ENCODE measurements at regions not wholly inside any gene's neighbourhood (a gene's known extent, or its start where the extent isn't known, plus 50 kb on each side); places are given as distances from the start of the nearest gene placed in this dataset.

DNA sequence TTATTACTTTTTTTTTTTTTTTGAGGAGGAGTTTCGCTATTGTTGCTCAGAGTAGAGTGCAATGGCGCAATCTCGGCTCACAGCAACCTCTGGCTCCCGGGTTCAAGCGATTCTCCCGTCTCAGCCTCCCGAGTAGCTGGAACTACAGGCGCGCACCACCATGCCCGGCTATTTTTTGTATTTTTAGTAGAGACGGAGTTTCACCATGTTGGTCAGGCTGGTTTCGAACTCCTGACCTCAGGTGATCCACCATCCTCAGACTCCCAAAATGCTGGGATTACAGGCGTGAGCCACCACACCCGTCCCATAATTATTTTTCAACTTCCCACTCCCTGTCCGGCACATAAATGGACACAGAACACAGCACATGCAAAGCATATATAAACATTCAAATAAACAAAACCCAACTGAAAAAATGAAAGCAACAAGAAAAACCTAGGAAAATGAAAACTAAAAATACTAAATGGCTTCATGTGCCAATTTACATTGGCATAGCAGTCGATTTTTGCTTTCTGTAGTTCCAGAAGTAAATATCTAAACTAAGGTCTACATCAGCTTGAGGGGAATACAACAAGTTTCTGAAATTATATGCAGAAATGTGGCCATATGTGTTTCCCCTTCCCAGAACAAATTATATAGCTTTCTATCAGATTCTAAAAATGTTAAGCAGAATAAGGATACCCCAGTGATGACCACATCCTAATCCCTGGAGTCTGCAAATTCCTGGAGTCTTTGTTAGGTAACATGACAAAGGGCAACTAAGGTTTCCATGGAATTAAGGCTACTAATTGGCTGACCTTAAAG is 113.9 kb downstream of the HFE start:
- Histone ChIP-seq H3K27me3 (ENCODE audit: control insufficient read depth, insufficient read depth, low read length) (no peaks in the 10 kb centered on the region), H3K36me3 (ENCODE audit: control insufficient read depth, insufficient read depth, low read length) (no peaks in the 10 kb centered on the region), H3K4me3 (ENCODE audit: low read depth, low read length) (no peak overlapping the region)
- TF ChIP-seq, protein P1, sequence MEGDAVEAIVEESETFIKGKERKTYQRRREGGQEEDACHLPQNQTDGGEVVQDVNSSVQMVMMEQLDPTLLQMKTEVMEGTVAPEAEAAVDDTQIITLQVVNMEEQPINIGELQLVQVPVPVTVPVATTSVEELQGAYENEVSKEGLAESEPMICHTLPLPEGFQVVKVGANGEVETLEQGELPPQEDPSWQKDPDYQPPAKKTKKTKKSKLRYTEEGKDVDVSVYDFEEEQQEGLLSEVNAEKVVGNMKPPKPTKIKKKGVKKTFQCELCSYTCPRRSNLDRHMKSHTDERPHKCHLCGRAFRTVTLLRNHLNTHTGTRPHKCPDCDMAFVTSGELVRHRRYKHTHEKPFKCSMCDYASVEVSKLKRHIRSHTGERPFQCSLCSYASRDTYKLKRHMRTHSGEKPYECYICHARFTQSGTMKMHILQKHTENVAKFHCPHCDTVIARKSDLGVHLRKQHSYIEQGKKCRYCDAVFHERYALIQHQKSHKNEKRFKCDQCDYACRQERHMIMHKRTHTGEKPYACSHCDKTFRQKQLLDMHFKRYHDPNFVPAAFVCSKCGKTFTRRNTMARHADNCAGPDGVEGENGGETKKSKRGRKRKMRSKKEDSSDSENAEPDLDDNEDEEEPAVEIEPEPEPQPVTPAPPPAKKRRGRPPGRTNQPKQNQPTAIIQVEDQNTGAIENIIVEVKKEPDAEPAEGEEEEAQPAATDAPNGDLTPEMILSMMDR (IDR thresholded peaks at IDR 0.05; ENCODE audit: insufficient read depth, low read length, poor library complexity, severe bottlenecking): no peak
- DNase-seq (ENCODE audit: low read depth): no peak

DNA sequence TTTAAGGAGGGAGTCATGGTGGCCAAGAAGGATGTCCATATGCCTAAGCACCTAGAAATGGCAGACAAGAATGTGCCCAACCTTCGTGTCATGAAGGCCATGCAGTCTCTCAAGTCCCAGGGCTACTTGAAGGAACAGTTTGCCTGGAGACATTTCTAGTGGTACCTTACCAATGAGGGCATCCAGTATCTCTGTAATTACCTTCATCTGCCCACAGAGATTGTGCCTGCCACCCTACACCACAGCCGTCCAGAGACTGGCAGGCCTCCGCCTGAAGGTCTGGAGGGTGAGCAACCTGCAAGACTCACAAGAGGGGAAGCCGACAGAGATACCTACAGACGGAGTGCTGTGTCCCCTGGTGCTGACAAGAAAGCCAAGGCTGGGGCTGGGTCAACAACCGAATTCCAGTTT is 115.0 kb downstream of the HFE start:
- TF ChIP-seq, protein P1 (IDR thresholded peaks at IDR 0.05; ENCODE audit: insufficient read depth, low read length, poor library complexity, severe bottlenecking): no peak
- no peaks in the 10 kb centered on the region for H3K36me3 ChIP-seq (ENCODE audit: control insufficient read depth, insufficient read depth, low read length)
- DNase-seq (ENCODE audit: low read depth): no peak
- H3K4me3 ChIP-seq (ENCODE audit: low read depth, low read length): no peak overlapping the region
- H3K27me3 ChIP-seq (ENCODE audit: control insufficient read depth, insufficient read depth, low read length): no peaks in the 10 kb centered on the region

DNA sequence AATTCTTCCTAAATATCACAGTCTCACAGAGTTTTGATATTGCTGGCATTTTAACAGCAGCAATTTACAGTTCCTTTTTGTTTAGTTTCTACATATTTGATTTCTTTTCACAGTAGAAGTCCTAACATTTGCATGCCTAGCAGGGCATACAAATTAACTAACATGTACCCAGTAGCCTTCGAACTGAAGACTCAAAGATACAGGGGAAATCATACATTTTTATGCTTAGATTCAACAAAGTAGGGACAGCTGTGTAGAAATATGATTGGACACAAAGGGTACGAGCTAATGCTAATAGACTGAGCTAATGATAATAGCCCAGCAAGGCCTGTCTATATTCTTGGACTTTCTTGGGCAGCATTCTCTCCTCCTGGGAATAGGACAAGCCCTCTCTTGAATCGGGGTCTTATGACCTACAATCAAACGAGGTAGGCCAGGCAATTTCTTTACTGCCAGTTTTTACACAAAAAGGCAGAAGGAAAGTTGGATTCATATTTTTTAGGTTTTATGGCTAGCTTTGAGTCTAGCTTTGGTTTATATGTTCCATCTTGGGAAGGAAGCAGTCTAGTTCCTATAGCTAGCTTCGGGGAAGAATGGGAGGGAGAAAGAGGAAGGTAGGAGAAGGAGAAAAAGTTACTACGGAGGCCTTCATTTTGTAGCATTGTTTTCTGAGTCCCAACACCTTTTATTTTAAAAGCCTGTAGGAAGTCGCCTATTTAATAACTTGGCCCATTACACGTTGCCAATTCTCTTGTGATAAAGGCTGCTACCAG is 115.8 kb downstream of the HFE start:
- DNase-seq (ENCODE audit: low read depth): no peak
- TF ChIP-seq, protein P1 (IDR thresholded peaks at IDR 0.05; ENCODE audit: insufficient read depth, low read length, poor library complexity, severe bottlenecking): no peak
- Histone ChIP-seq H3K4me3 (ENCODE audit: low read depth, low read length) (no peak overlapping the region), H3K36me3 (ENCODE audit: control insufficient read depth, insufficient read depth, low read length) (no peaks in the 10 kb centered on the region), H3K27me3 (ENCODE audit: control insufficient read depth, insufficient read depth, low read length) (no peaks in the 10 kb centered on the region)

DNA sequence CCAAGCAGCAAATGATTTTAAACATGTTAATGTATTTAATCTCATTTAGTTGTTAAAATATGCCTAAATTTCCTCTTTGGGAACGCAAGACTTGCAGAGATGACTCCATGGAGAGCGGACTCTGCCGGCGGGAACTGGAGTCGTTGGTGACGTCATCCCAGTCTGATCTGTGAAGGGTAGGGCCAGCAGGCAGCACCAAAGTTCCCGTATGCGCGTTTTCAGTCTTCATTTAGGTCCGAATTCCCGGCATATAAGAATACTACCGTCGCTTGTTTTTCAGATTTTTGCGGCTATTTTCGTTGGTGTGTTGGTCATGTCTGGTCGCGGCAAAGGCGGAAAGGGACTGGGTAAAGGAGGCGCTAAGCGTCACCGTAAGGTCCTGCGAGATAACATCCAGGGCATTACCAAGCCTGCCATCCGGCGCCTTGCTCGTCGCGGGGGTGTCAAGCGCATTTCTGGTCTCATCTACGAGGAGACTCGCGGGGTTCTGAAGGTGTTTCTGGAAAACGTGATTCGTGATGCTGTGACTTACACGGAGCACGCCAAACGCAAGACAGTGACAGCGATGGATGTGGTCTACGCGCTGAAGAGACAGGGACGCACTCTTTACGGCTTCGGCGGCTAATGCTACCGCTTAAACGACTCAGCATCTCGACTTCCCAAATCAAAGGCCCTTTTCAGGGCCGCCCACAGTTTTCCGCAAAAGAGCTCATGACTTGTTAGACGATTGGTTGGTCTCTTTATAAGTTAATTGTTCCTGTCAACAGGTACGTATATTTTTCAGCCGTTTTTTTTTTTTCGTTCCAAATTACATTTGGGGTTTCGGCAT is 117.3 kb downstream of the HFE start:
- Histone ChIP-seq H3K36me3 (ENCODE audit: control insufficient read depth, insufficient read depth, low read length) (no peaks in the 10 kb centered on the region), H3K4me3 (ENCODE audit: low read depth, low read length) (peak overlapping the region; percentile 65), H3K27me3 (ENCODE audit: control insufficient read depth, insufficient read depth, low read length) (no peaks in the 10 kb centered on the region)
- TF ChIP-seq, protein P1 (IDR thresholded peaks at IDR 0.05; ENCODE audit: insufficient read depth, low read length, poor library complexity, severe bottlenecking): peak; percentile 46
- DNase-seq (ENCODE audit: low read depth): peak; percentile 97

DNA sequence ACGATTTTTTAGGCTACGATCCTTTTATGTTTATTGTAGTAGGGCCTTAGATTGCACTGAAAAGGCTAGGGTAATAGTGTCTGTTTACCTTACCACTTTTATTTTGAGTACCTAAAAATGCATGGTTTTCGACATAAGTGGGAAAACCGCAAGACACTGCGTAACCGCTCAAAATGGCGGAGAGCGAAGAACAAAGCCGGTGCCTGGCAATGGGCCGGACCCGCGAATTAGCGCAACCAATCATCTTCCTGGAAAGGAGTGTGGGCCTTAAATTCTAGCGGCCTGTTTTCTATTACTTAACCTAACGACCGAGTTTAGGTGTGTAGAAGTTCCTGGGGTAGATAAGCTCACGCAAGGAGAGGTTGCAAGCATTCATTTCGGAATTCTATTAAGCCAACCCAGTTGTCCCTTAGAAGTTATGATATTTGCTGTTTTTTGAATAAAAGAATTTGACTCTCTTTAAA is 118.0 kb downstream of the HFE start:
- TF ChIP-seq, protein P1 (IDR thresholded peaks at IDR 0.05; ENCODE audit: insufficient read depth, low read length, poor library complexity, severe bottlenecking): no peak
- Histone ChIP-seq H3K36me3 (ENCODE audit: control insufficient read depth, insufficient read depth, low read length) (no peaks in the 10 kb centered on the region), H3K27me3 (ENCODE audit: control insufficient read depth, insufficient read depth, low read length) (no peaks in the 10 kb centered on the region), H3K4me3 (ENCODE audit: low read depth, low read length) (peak overlapping the region; percentile 65)
- no peak for DNase-seq (ENCODE audit: low read depth)

All from kidney epithelial cell (primary cell).